PC-3 (cell line): ENCODE measurements at regions not wholly inside any gene's neighbourhood (a gene's known extent, or its start where the extent isn't known, plus 50 kb on each side); places are given as distances from the start of the nearest gene placed in this dataset.

Source experiments
- ATAC-seq: fragments of 200-7000 bp; cut with Tn5 transposase; 2 replicates; pipeline ENCODE4 v1.9.1; 2020; ENCODE audit warnings: mild to moderate bottlenecking, moderate library complexity
- BruUV-seq: library from RNA; stranded (reverse); fragments of 400-500 nt; replicated peaks from 2 replicates; lab custom pipeline; 2021; lab: Mats Ljungman, UMichigan
- CTCF ChIA-PET: fragments of 300-600 bp; sonication (Branson Sonifier 250); formaldehyde crosslinking; loops from one replicate; lab custom pipeline; 2022; ENCODE audit warnings: antibody characterized with exemption; lab: Charles Lee
- POLR2A ChIA-PET: fragments of 300-600 bp; sonication (Branson Sonifier 250); formaldehyde crosslinking; loops from one replicate; lab custom pipeline; 2022; ENCODE audit warnings: antibody characterized with exemption; ENCODE audit not compliant: unreplicated experiment; lab: Charles Lee
- DNase-seq: peaks from one replicate; pipeline ENCODE4 v3.0.0-alpha.2; 2015
- H2AFZ ChIP-seq: fragments of 300-600 bp; sonication (generic); 2 replicates; pipeline ENCODE4 v1.6.0; 2016; ENCODE audit warnings: antibody characterized with exemption, low read length
- H3F3A ChIP-seq: fragments of 300-600 bp; sonication (generic); one replicate; pipeline ENCODE4 v1.6.0; 2017; ENCODE audit warnings: antibody characterized with exemption, low read length, control low read depth, mild to moderate bottlenecking; ENCODE audit not compliant: unreplicated experiment
- H3K27ac ChIP-seq: fragments of 300-600 bp; sonication (generic); 2 replicates; pipeline ENCODE4 v1.5.1; 2016; ENCODE audit warnings: mild to moderate bottlenecking, low read length
- H3K27me3 ChIP-seq: fragments of 300-600 bp; sonication (generic); 2 replicates; pipeline ENCODE4 v1.6.1; 2016; ENCODE audit warnings: low read length, mixed read lengths
- H3K36me3 ChIP-seq: fragments of 300-600 bp; sonication (generic); 2 replicates; pipeline ENCODE4 v1.6.1; 2016; ENCODE audit warnings: low read depth, mixed run types, low read length, mixed read lengths
- H3K4me1 ChIP-seq: fragments of 300-600 bp; sonication (generic); 2 replicates; pipeline ENCODE4 v1.5.1; 2016; ENCODE audit warnings: low read length; ENCODE audit not compliant: insufficient read depth
- H3K4me2 ChIP-seq: fragments of 300-600 bp; sonication (generic); 2 replicates; pipeline ENCODE4 v1.6.0; 2016; ENCODE audit warnings: low read length
- H3K4me3 ChIP-seq: fragments of 300-600 bp; sonication (generic); 2 replicates; pipeline ENCODE4 v1.5.1; 2016; ENCODE audit warnings: mild to moderate bottlenecking, low read length, mixed read lengths
- H3K79me2 ChIP-seq: fragments of 300-600 bp; sonication (generic); 2 replicates; pipeline ENCODE4 v1.6.1; 2017; ENCODE audit warnings: low read length, mixed read lengths
- H3K9ac ChIP-seq: fragments of 300-600 bp; sonication (generic); 2 replicates; pipeline ENCODE4 v1.6.0; 2016; ENCODE audit warnings: mild to moderate bottlenecking, low read length
- H3K9me2 ChIP-seq: fragments of 300-600 bp; sonication (generic); replicated peaks from 2 replicates; pipeline ENCODE4 v1.6.1; 2016; ENCODE audit warnings: mixed run types, low read length, mixed read lengths
- H3K9me3 ChIP-seq: fragments of 300-600 bp; sonication (generic); 2 replicates; pipeline ENCODE4 v1.6.1; 2016; ENCODE audit warnings: low read length, mixed read lengths
- H4K20me1 ChIP-seq: fragments of 300-600 bp; sonication (generic); 2 replicates; pipeline ENCODE4 v1.6.1; 2016; ENCODE audit warnings: low read length, mixed read lengths
- EZH2 ChIP-seq: fragments of 300-600 bp; sonication (generic); IDR thresholded peaks from one replicate; pipeline ENCODE4 v1.6.1; 2017; ENCODE audit warnings: antibody characterized with exemption, mild to moderate bottlenecking, low read length; ENCODE audit not compliant: unreplicated experiment
- EZH2phosphoT487 ChIP-seq: fragments of 300-600 bp; sonication (generic); IDR thresholded peaks from 2 replicates; pipeline ENCODE4 v1.6.1; 2018; ENCODE audit warnings: mild to moderate bottlenecking, antibody characterized with exemption, low read length, borderline replicate concordance
- intact Hi-C: fragments of 100-400 bp; cut with micrococcal nuclease; formaldehyde crosslinking; loops from 2 replicates; pipeline ENCODE4 v1.9.0; 2023
- TF ChIP-seq, protein P1 (sequence below): fragments of 300-600 bp; sonication (generic); conservative IDR thresholded peaks from 2 replicates; pipeline ENCODE4 v1.5.1; 2017; ENCODE audit warnings: antibody characterized with exemption, low read depth, mild to moderate bottlenecking, low read length

GRCh38 chr5:51944500-51945125 lies 561.4 kb downstream of the ISL1 start:
- Histone ChIP-seq H3F3A (no peaks in the 10 kb centered on the region), H3K27me3 (no peaks in the 10 kb centered on the region), H3K27ac (no peak overlapping the region), H2AFZ (no peak overlapping the region), H3K36me3 (no peaks in the 10 kb centered on the region), H3K9ac (no peak overlapping the region), H3K9me2 (no peaks in the 10 kb centered on the region), H3K4me1 (no peaks in the 10 kb centered on the region), H4K20me1 (no peaks in the 10 kb centered on the region), H3K4me3 (no peak overlapping the region), H3K79me2 (no peaks in the 10 kb centered on the region), H3K4me2 (no peak overlapping the region), H3K9me3 (0 out of 2 replicates have a peak, but pooled peaks cover 5% of the 10 kb centered on the region)
- TF ChIP-seq, protein P1, sequence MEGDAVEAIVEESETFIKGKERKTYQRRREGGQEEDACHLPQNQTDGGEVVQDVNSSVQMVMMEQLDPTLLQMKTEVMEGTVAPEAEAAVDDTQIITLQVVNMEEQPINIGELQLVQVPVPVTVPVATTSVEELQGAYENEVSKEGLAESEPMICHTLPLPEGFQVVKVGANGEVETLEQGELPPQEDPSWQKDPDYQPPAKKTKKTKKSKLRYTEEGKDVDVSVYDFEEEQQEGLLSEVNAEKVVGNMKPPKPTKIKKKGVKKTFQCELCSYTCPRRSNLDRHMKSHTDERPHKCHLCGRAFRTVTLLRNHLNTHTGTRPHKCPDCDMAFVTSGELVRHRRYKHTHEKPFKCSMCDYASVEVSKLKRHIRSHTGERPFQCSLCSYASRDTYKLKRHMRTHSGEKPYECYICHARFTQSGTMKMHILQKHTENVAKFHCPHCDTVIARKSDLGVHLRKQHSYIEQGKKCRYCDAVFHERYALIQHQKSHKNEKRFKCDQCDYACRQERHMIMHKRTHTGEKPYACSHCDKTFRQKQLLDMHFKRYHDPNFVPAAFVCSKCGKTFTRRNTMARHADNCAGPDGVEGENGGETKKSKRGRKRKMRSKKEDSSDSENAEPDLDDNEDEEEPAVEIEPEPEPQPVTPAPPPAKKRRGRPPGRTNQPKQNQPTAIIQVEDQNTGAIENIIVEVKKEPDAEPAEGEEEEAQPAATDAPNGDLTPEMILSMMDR: no peak
- TF ChIP-seq EZH2phosphoT487 (no peak), EZH2 (no peak)
- POLR2A ChIA-PET: no interaction called here
- ATAC-seq (no peak), DNase-seq (no peak)
- intact Hi-C loops: no loop called here
- no TSS peak for BruUV-seq
- CTCF ChIA-PET: no interaction called here

GRCh38 chr5:51958473-51958872 lies 575.2 kb downstream of the ISL1 start:
- ChIA-PET POLR2A (no interaction called here), CTCF (no interaction called here)
- H3K9me3 ChIP-seq: no peaks in the 10 kb centered on the region
- BruUV-seq: no TSS peak
- no peaks in the 10 kb centered on the region for H4K20me1 ChIP-seq
- intact Hi-C loops: no loop called here
- TF ChIP-seq EZH2: no peak
- TF ChIP-seq, protein P1: no peak
- no peak for TF ChIP-seq EZH2phosphoT487
- H3K4me1 ChIP-seq: peaks cover 7% of the 10 kb centered on the region
- H3K36me3 ChIP-seq: no peaks in the 10 kb centered on the region
- no peak for ATAC-seq
- no peaks in the 10 kb centered on the region for H3K9me2 ChIP-seq
- no peaks in the 10 kb centered on the region for H3K27me3 ChIP-seq
- H3K4me2 ChIP-seq: no peak overlapping the region
- H3K9ac ChIP-seq: no peak overlapping the region
- H3K79me2 ChIP-seq: no peaks in the 10 kb centered on the region
- no peak overlapping the region for H3K4me3 ChIP-seq
- no peak overlapping the region for H2AFZ ChIP-seq
- H3K27ac ChIP-seq: no peak overlapping the region
- no peaks in the 10 kb centered on the region for H3F3A ChIP-seq
- DNase-seq: no peak

- Histone ChIP-seq H3K9me3 (no peaks in the 10 kb centered on the region), H3K4me1 (peaks cover 7% of the 10 kb centered on the region), H3K9ac (no peak overlapping the region), H3K27me3 (no peaks in the 10 kb centered on the region), H3K4me2 (peak overlapping the region; percentile 41; the same call in 1 of the 2 replicates), H2AFZ (peak overlapping the region; percentile 58; the same call in 1 of the 2 replicates), H3F3A (no peaks in the 10 kb centered on the region), H3K9me2 (no peaks in the 10 kb centered on the region), H3K79me2 (no peaks in the 10 kb centered on the region), H3K36me3 (no peaks in the 10 kb centered on the region), H3K27ac (no peak overlapping the region), H3K4me3 (no peak overlapping the region), H4K20me1 (no peaks in the 10 kb centered on the region)
- ChIA-PET CTCF (interaction anchor here (0.6 kb wide), 1 partner anchor 467 kb away, joined by 3 read pairs; no protein-coding TSS in a partner anchor), POLR2A (no interaction called here)
- intact Hi-C loops: loop anchor here (1.0 to 2.0 kb wide), 8 partner anchors 46 to 997 kb away; partner anchors contain the start of gene ISL1
- BruUV-seq: no TSS peak
- DNase-seq: peak; percentile 60
- no peak for TF ChIP-seq EZH2phosphoT487
- TF ChIP-seq, protein P1: peak; percentile 78
- ATAC-seq: peak; percentile 87
These were observed 577.4 kb downstream of the ISL1 start for GRCh38 chr5:51960617-51961121.
